NT2/D1 (cell line): ENCODE measurements at regions not wholly inside any gene's neighbourhood (a gene's known extent, or its start where the extent isn't known, plus 50 kb on each side); places are given as distances from the start of the nearest gene placed in this dataset.

ENCODE experiments used
- SUZ12 ChIP-seq: IDR thresholded peaks from 2 replicates; pipeline ENCODE4 v1.6.1; 2011; ENCODE audit not compliant: insufficient read length, insufficient read depth; ENCODE audit errors: extremely low read depth
- YY1 ChIP-seq: IDR thresholded peaks from 2 replicates; pipeline ENCODE4 v1.6.1; 2011; ENCODE audit not compliant: insufficient read length, insufficient read depth
- ZNF274 ChIP-seq: IDR thresholded peaks from 2 replicates; pipeline ENCODE4 v1.6.1; 2011; ENCODE audit warnings: mild to moderate bottlenecking, low read depth, low read length

- TF ChIP-seq YY1: no peak
- TF ChIP-seq SUZ12: no peak
- no peak for TF ChIP-seq ZNF274
These were observed 301.0 kb downstream of the PAPSS1 start for GRCh38 chr4:107419052-107419451.
